IPS DF 4.7 (cell line): ENCODE measurements at regions not wholly inside any gene's neighbourhood (a gene's known extent, or its start where the extent isn't known, plus 50 kb on each side); places are given as distances from the start of the nearest gene placed in this dataset.
"Not testable (repeated sequence)": the region's sequence is repeated elsewhere in the genome, so short reads cannot be mapped to it uniquely, and the experiment has no call there.

Source experiments
- DNase-seq: peaks from one replicate; pipeline ENCODE4 v3.0.0-alpha.2; 2013; ENCODE audit warnings: low spot score; ENCODE audit errors: extremely low read depth

GRCh38 chr10:29363930-29364329 lies 75.1 kb downstream of the LYZL1 start:
- DNase-seq: not testable (repeated sequence)

GRCh38 chr10:29366206-29366605 lies 77.3 kb downstream of the LYZL1 start:
- DNase-seq: not testable (repeated sequence)

- DNase-seq: no peak
Measured at GRCh38 chr10:29369419-29369818, 80.5 kb downstream of the LYZL1 start.

- DNase-seq: no peak
Measured at GRCh38 chr10:29370097-29371092, 81.5 kb downstream of the LYZL1 start.

- DNase-seq: no peak
Measured at GRCh38 chr10:29372920-29373319, 84.0 kb downstream of the LYZL1 start.

GRCh38 chr10:29374162-29374561 lies 85.3 kb downstream of the LYZL1 start:
- no peak for DNase-seq

- no peak for DNase-seq
Measured at GRCh38 chr10:29375888-29376287, 87.0 kb downstream of the LYZL1 start.

- DNase-seq: no peak
Measured at GRCh38 chr10:29377333-29377961, 88.6 kb downstream of the LYZL1 start.

- DNase-seq: no peak
Measured at GRCh38 chr10:29378106-29378505, 89.2 kb downstream of the LYZL1 start.

- DNase-seq: no peak
Measured at GRCh38 chr10:29379208-29379607, 90.3 kb downstream of the LYZL1 start.

- not testable (repeated sequence) for DNase-seq
Measured at GRCh38 chr10:29379777-29380598, 91.1 kb downstream of the LYZL1 start.

GRCh38 chr10:29380599-29381511 lies 92.0 kb downstream of the LYZL1 start:
- not testable (repeated sequence) for DNase-seq

- DNase-seq: no peak
Measured at GRCh38 chr10:29386342-29386999, 97.6 kb downstream of the LYZL1 start.

GRCh38 chr10:29387269-29387668 lies 98.4 kb downstream of the LYZL1 start:
- DNase-seq: no peak

GRCh38 chr10:29388112-29388511 lies 99.2 kb downstream of the LYZL1 start:
- DNase-seq: not testable (repeated sequence)

GRCh38 chr10:29389493-29389892 lies 100.6 kb downstream of the LYZL1 start:
- DNase-seq: no peak

GRCh38 chr10:29389935-29390334 lies 101.1 kb downstream of the LYZL1 start:
- no peak for DNase-seq

GRCh38 chr10:29392376-29393021 lies 103.6 kb downstream of the LYZL1 start:
- peak; percentile 28 for DNase-seq

GRCh38 chr10:29394321-29394932 lies 105.6 kb downstream of the LYZL1 start:
- DNase-seq: no peak
